H9 (cell line): ENCODE measurements at regions not wholly inside any gene's neighbourhood (a gene's known extent, or its start where the extent isn't known, plus 50 kb on each side); places are given as distances from the start of the nearest gene placed in this dataset.

Experiments
- DNase-seq: peaks from one replicate; pipeline ENCODE4 v3.0.0-alpha.2; 2017
- H2AFZ ChIP-seq: one replicate; pipeline ENCODE4 v1.6.1; 2013; ENCODE audit warnings: mild to moderate bottlenecking, low read length, control low read depth, moderate library complexity
- H2AK5ac ChIP-seq: 2 replicates; pipeline ENCODE4 v1.6.1; 2013; ENCODE audit warnings: low read length, control low read depth, mixed read lengths; ENCODE audit not compliant: insufficient read length
- H2BK120ac ChIP-seq: one replicate; pipeline ENCODE4 v1.6.1; 2013; ENCODE audit warnings: low read depth, mild to moderate bottlenecking, low read length, control low read depth, inconsistent platforms; ENCODE audit not compliant: poor library complexity, severe bottlenecking
- H2BK12ac ChIP-seq: 2 replicates; pipeline ENCODE4 v1.6.1; 2013; ENCODE audit warnings: low read length, control low read depth, mixed read lengths, low read depth; ENCODE audit not compliant: insufficient read length
- H2BK15ac ChIP-seq: 2 replicates; pipeline ENCODE4 v1.6.1; 2013; ENCODE audit warnings: low read depth, low read length, control low read depth
- H2BK20ac ChIP-seq: one replicate; pipeline ENCODE4 v1.6.1; 2013; ENCODE audit warnings: low read depth, mild to moderate bottlenecking, low read length, control low read depth, inconsistent platforms; ENCODE audit not compliant: poor library complexity, severe bottlenecking
- H2BK5ac ChIP-seq: 2 replicates; pipeline ENCODE4 v1.6.1; 2013; ENCODE audit warnings: low read length, control low read depth, mixed read lengths; ENCODE audit not compliant: insufficient read length
- H3K14ac ChIP-seq: 2 replicates; pipeline ENCODE4 v1.6.1; 2013; ENCODE audit warnings: low read length, control low read depth; ENCODE audit not compliant: insufficient read depth
- H3K18ac ChIP-seq: 2 replicates; pipeline ENCODE4 v1.6.1; 2013; ENCODE audit warnings: low read depth, mild to moderate bottlenecking, mixed read lengths, low read length, control low read depth; ENCODE audit not compliant: insufficient read length
- H3K23ac ChIP-seq: 2 replicates; pipeline ENCODE4 v1.6.1; 2013; ENCODE audit warnings: low read length, control low read depth, mixed read lengths, low read depth; ENCODE audit not compliant: insufficient read length
- H3K23me2 ChIP-seq: 2 replicates; pipeline ENCODE4 v1.6.1; 2013; ENCODE audit warnings: low read depth, mild to moderate bottlenecking, mixed read lengths, low read length, control low read depth; ENCODE audit not compliant: insufficient read length, poor library complexity, severe bottlenecking
- H3K27ac ChIP-seq: 2 replicates; pipeline ENCODE4 v1.5.1; 2013; ENCODE audit warnings: low read length, control low read depth, mixed read lengths, low read depth; ENCODE audit not compliant: insufficient read length
- H3K27me3 ChIP-seq: 2 replicates; pipeline ENCODE4 v1.6.1; 2013; ENCODE audit warnings: low read length, control low read depth, inconsistent platforms; ENCODE audit not compliant: insufficient read depth
- H3K4ac ChIP-seq: 2 replicates; pipeline ENCODE4 v1.6.1; 2013; ENCODE audit warnings: low read depth, mild to moderate bottlenecking, control low read depth, inconsistent platforms, low read length, moderate library complexity
- H3K4me1 ChIP-seq: 2 replicates; pipeline ENCODE4 v1.6.1; 2013; ENCODE audit warnings: low read length, control low read depth, inconsistent platforms; ENCODE audit not compliant: insufficient read depth
- H3K4me2 ChIP-seq: 2 replicates; pipeline ENCODE4 v1.6.1; 2013; ENCODE audit warnings: low read length, control low read depth, mixed read lengths; ENCODE audit not compliant: insufficient read length, insufficient read depth
- H3K56ac ChIP-seq: 2 replicates; pipeline ENCODE4 v1.6.1; 2013; ENCODE audit warnings: low read depth, mild to moderate bottlenecking, mixed read lengths, low read length, control low read depth; ENCODE audit not compliant: insufficient read length
- H3K79me1 ChIP-seq: 2 replicates; pipeline ENCODE4 v1.6.1; 2013; ENCODE audit warnings: low read depth, mild to moderate bottlenecking, moderate library complexity, low read length, control low read depth, inconsistent platforms; ENCODE audit not compliant: insufficient read depth, poor library complexity, severe bottlenecking
- H3K79me2 ChIP-seq: 2 replicates; pipeline ENCODE4 v1.6.1; 2013; ENCODE audit warnings: low read length, control low read depth, inconsistent platforms; ENCODE audit not compliant: insufficient read depth
- H3K9ac ChIP-seq: 2 replicates; pipeline ENCODE4 v1.6.1; 2013; ENCODE audit warnings: low read length, control low read depth, mixed read lengths; ENCODE audit not compliant: insufficient read length; ENCODE audit errors: extremely low read depth
- H3K9me3 ChIP-seq: one replicate; pipeline ENCODE4 v1.6.1; 2013; ENCODE audit warnings: low read depth, low read length, inconsistent platforms; ENCODE audit not compliant: control insufficient read depth
- H3T11ph ChIP-seq: one replicate; pipeline ENCODE4 v1.6.1; 2013; ENCODE audit warnings: mild to moderate bottlenecking, low read length, control low read depth, inconsistent platforms
- H4K20me1 ChIP-seq: one replicate; pipeline ENCODE4 v1.6.1; 2013; ENCODE audit not compliant: control insufficient read depth, insufficient read length, insufficient read depth
- H4K5ac ChIP-seq: 2 replicates; pipeline ENCODE4 v1.6.1; 2013; ENCODE audit warnings: low read depth, mild to moderate bottlenecking, mixed read lengths, low read length, control low read depth; ENCODE audit not compliant: insufficient read length
- H4K8ac ChIP-seq: replicated peaks from 2 replicates; pipeline ENCODE4 v1.6.1; 2013; ENCODE audit warnings: low read length, control low read depth, mixed read lengths, low read depth; ENCODE audit not compliant: insufficient read length
- H4K91ac ChIP-seq: 2 replicates; pipeline ENCODE4 v1.6.1; 2013; ENCODE audit warnings: low read depth, mild to moderate bottlenecking, moderate library complexity, mixed read lengths, low read length, control low read depth; ENCODE audit not compliant: insufficient read length
- H3K27ac Mint-ChIP-seq, 3 experiments: 2 replicates in 2 of 3; 3 replicates in 1 of 3; pipeline ENCODE4 v1.8.0; 2020 to 2021; ENCODE audit warnings: mixed read lengths in 3 of 3, mild to moderate bottlenecking in 1 of 3, moderate library complexity in 1 of 3
- H3K27me3 Mint-ChIP-seq: 2 replicates; pipeline ENCODE4 v1.8.0; 2021; ENCODE audit warnings: low read depth, mild to moderate bottlenecking, moderate library complexity, mixed read lengths
- H3K36me3 Mint-ChIP-seq, 3 experiments: 2 replicates in 2 of 3; 3 replicates in 1 of 3; pipeline ENCODE4 v1.8.0; 2020 to 2021; ENCODE audit warnings: low read depth in 3 of 3, mixed read lengths in 3 of 3; ENCODE audit not compliant: insufficient read depth in 1 of 3
- H3K4me1 Mint-ChIP-seq, 2 experiments: 2 replicates each; pipeline ENCODE4 v1.8.0; 2020; ENCODE audit warnings: mixed read lengths in 2 of 2
- H3K4me3 Mint-ChIP-seq, 2 experiments: 2 replicates in 1 of 2; 3 replicates in 1 of 2; pipeline ENCODE4 v1.8.0; 2020 to 2021; ENCODE audit warnings: mild to moderate bottlenecking in 2 of 2, mixed read lengths in 2 of 2, moderate library complexity in 1 of 2
- H3K9me3 Mint-ChIP-seq, 2 experiments: 2 replicates in 1 of 2; 3 replicates in 1 of 2; pipeline ENCODE4 v1.8.0; 2020; ENCODE audit warnings: mild to moderate bottlenecking in 2 of 2, mixed read lengths in 2 of 2, moderate library complexity in 1 of 2
- CTCF ChIP-seq: fragments of 200-600 bp; sonication (generic); conservative IDR thresholded peaks from 3 replicates; pipeline ENCODE4 v1.8.0; 2021; ENCODE audit warnings: antibody characterized with exemption, mild to moderate bottlenecking
- WGBS: extraction: QIAGEN DNeasy Blood & Tissue Kit; methylation state at CpG from one replicate; pipeline ENCODE4 v1.1.7; 2013; ENCODE audit warnings: missing lambda C conversion rate, low lambda C conversion rate, mixed read lengths; ENCODE audit not compliant: insufficient read length; ENCODE audit errors: extremely low coverage; 5-methylcytosine and 5-hydroxymethylcytosine counted together

GRCh38 chr6:141914646-141915045, 218.1 kb upstream of the GJE1 start:
- H3K56ac ChIP-seq, result no peak overlapping the region
- Mint-ChIP-seq H3K27ac (no peak overlapping the region), H3K4me3 (no peak overlapping the region), H3K9me3 (peaks cover 7% of the 10 kb centered on the region in 2 experiments), H3K4me1 (peaks cover 17 to 20% of the 10 kb centered on the region in 2 experiments), H3K36me3 (peaks cover 0 to 9% (median 0%) of the 10 kb centered on the region in 3 experiments; a peak in 3 of 7 replicates), H3K27me3 (no peaks in the 10 kb centered on the region)
- no peak overlapping the region for H3K4ac ChIP-seq
- no peak overlapping the region for H2BK15ac ChIP-seq
- WGBS, result no CpG with 5 or more reads among the region's 2 CpGs
- H3K23me2 ChIP-seq, result no peaks in the 10 kb centered on the region
- no peak overlapping the region for H4K8ac ChIP-seq
- H3K14ac ChIP-seq, result no peak overlapping the region
- no peak overlapping the region for H3K9ac ChIP-seq
- H2BK20ac ChIP-seq, result no peak overlapping the region
- H4K5ac ChIP-seq, result no peak overlapping the region
- H3K9me3 ChIP-seq, result no peaks in the 10 kb centered on the region
- no peaks in the 10 kb centered on the region for H3K4me1 ChIP-seq
- no peak overlapping the region for H2BK5ac ChIP-seq
- H3K79me1 ChIP-seq, result no peaks in the 10 kb centered on the region
- no peaks in the 10 kb centered on the region for H3K27me3 ChIP-seq
- H2AK5ac ChIP-seq, result no peak overlapping the region
- no peak overlapping the region for H3K4me2 ChIP-seq
- no peak for DNase-seq
- H4K20me1 ChIP-seq, result no peaks in the 10 kb centered on the region
- no peak overlapping the region for H3K23ac ChIP-seq
- H4K91ac ChIP-seq, result no peak overlapping the region
- no peak overlapping the region for H3K18ac ChIP-seq
- H2BK12ac ChIP-seq, result no peak overlapping the region
- no peaks in the 10 kb centered on the region for H3K79me2 ChIP-seq
- no peak overlapping the region for H3K27ac ChIP-seq
- H2BK120ac ChIP-seq, result no peak overlapping the region
- H3T11ph ChIP-seq, result no peak overlapping the region
- TF ChIP-seq CTCF, result no peak
- no peak overlapping the region for H2AFZ ChIP-seq
